Large intestine (tissue), 3 donors: ENCODE measurements at regions not wholly inside any gene's neighbourhood (a gene's known extent, or its start where the extent isn't known, plus 50 kb on each side); places are given as distances from the start of the nearest gene placed in this dataset.

Experiments
- DNase-seq, 2 donors: peaks; one replicate each; pipeline versions ENCODE4 v3.0.0 to v3.0.0-alpha.2; 2013
- H3K27ac ChIP-seq: one replicate; pipeline ENCODE4 v1.5.1; 2013; ENCODE audit warnings: low read length
- H3K27me3 ChIP-seq: 2 replicates; pipeline ENCODE4 v1.6.1; 2013; ENCODE audit warnings: low read length; ENCODE audit not compliant: control insufficient read depth, insufficient read depth
- H3K36me3 ChIP-seq: 2 replicates; pipeline ENCODE4 v1.6.1; 2013; ENCODE audit warnings: low read length; ENCODE audit not compliant: control insufficient read depth, insufficient read depth
- H3K4me1 ChIP-seq: one replicate; pipeline ENCODE4 v1.6.1; 2013; ENCODE audit warnings: low read length; ENCODE audit not compliant: control insufficient read depth, insufficient read depth
- H3K4me3 ChIP-seq: one replicate; pipeline ENCODE4 v1.5.1; 2013; ENCODE audit warnings: low read length
- H3K9me3 ChIP-seq: one replicate; pipeline ENCODE4 v1.6.1; 2013; ENCODE audit warnings: mild to moderate bottlenecking, low read depth, low read length, moderate library complexity; ENCODE audit not compliant: control insufficient read depth
- WGBS: methylation state at CpG from one replicate; pipeline ENCODE4 v1.1.5; 2013; ENCODE audit warnings: low lambda C conversion rate; ENCODE audit not compliant: insufficient coverage; 5-methylcytosine and 5-hydroxymethylcytosine counted together

- no peaks in the 10 kb centered on the region for H3K36me3 ChIP-seq
- H3K27me3 ChIP-seq: no peaks in the 10 kb centered on the region
- H3K27ac ChIP-seq: no peak overlapping the region
- H3K9me3 ChIP-seq: no peaks in the 10 kb centered on the region
- no CpG with 5 or more reads among the region's 2 CpGs for WGBS
- H3K4me3 ChIP-seq: no peak overlapping the region
- no peak for DNase-seq
- H3K4me1 ChIP-seq: no peaks in the 10 kb centered on the region
Observed at GRCh38 chr4:175983636-175984035, 82.0 kb upstream of the WDR17 start.

DNA sequence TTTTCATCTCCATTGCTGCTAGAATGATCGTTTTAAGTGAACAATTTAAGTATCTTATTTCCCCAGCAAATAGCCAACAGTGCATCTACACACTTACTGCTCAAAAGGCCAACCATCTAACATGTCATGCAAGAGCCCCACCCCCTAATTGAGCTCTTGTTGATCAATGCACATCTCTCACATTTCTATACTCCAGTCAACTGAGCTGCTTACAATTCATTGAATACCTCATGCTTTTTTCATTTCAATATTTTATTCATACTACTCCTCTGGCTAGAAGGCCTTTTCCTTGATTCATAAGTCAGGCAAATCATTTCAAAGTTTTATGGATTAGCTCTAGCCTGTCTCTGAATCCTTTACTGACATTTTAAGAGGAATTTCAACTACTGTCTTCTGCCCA is 79.0 kb upstream of the WDR17 start:
- Histone ChIP-seq H3K27me3 (no peaks in the 10 kb centered on the region), H3K4me1 (no peaks in the 10 kb centered on the region), H3K9me3 (no peaks in the 10 kb centered on the region), H3K36me3 (no peaks in the 10 kb centered on the region), H3K27ac (no peak overlapping the region), H3K4me3 (no peak overlapping the region)
- DNase-seq: no peak
- 86% methylated on average over 1 of the region's 1 CpG for WGBS

DNA sequence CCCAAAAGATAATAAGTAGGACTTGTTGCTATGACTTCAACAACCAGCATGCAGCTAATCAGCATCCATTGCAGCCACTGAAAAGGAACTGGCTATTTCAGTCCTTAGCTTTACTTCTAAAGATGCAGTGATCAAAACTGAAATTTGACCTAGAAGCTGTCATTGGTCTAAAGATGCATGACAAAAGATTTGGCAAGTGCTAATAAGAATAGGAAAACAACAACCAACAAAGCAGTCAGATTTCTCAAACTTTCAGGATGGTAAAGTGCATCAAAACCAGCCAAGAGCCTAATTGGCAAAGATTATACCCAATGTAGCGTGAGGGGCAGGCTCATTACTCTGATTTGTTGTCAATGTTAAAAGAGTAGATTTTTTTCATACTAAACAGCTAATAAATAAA is 77.1 kb upstream of the WDR17 start:
- no peaks in the 10 kb centered on the region for H3K9me3 ChIP-seq
- no peaks in the 10 kb centered on the region for H3K27me3 ChIP-seq
- no peak overlapping the region for H3K27ac ChIP-seq
- WGBS: no CpG with 5 or more reads among the region's 1 CpG
- H3K36me3 ChIP-seq: no peaks in the 10 kb centered on the region
- H3K4me1 ChIP-seq: no peaks in the 10 kb centered on the region
- H3K4me3 ChIP-seq: no peak overlapping the region
- no peak for DNase-seq

DNA sequence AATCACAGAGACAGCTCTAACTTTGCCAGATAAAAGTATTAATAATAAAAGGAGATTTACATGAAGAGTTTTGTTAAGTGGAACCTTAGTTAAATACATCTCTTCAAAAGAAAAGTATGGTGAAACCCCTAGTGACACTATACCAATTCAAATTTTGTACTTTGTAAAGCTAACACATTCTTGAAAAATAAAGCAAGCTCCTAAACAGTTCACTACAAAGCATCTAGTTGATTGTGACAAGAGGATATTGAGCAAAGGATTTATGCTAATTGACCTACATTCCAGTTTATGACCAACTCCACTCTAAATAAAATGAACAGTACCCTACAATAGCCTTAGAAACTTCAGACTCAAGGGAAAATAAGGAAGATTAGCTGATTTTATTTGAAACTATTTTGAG is 69.4 kb upstream of the WDR17 start:
- Histone ChIP-seq H3K36me3 (no peaks in the 10 kb centered on the region), H3K27ac (no peak overlapping the region), H3K9me3 (no peaks in the 10 kb centered on the region), H3K4me1 (no peaks in the 10 kb centered on the region), H3K27me3 (peaks cover 11% of the 10 kb centered on the region), H3K4me3 (no peak overlapping the region)
- DNase-seq: no peak

DNA sequence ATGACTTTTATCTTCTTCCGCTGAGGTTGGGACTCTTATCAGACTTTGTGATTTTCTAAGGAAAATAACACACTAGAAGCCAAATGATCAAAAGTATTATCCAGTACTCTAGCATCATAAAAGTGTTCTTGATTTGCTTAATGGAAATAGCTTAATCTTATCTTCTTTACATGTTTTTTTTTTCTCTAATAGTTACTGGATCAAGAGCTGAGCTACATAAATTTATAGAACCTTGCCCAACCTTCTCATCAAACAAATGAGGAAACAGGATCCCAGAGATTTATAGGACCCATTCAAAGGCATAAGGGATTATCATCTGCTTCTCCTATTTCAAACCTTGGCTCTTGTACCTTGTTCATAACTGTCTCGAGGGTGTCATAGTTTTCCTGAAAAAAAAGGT is 68.3 kb upstream of the WDR17 start:
- no peak for DNase-seq
- Histone ChIP-seq H3K36me3 (no peaks in the 10 kb centered on the region), H3K27me3 (peaks cover 21% of the 10 kb centered on the region), H3K9me3 (peaks cover 2% of the 10 kb centered on the region), H3K4me1 (no peaks in the 10 kb centered on the region), H3K27ac (no peak overlapping the region), H3K4me3 (no peak overlapping the region)
- 100% methylated on average over 1 of the region's 2 CpGs for WGBS

DNA sequence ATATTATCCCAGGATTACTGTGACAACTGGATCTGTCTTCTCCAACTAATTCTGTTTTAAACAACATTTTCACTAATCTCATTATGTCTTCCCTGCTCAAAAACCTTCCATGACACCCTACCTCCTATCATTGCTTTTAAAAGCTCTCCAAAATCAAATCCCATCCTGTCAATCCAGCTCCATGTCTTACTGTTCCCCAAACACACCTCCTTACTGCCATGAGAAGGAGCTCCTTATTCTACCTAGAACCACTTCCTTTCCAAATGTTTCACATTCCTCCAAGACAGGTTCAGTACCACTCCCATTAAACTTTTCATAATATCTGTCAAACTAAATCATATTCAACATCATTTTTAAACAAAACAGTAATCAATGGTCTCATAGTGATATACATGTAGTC is 66.9 kb upstream of the WDR17 start:
- Histone ChIP-seq H3K36me3 (no peaks in the 10 kb centered on the region), H3K27ac (no peak overlapping the region), H3K27me3 (peaks cover 27% of the 10 kb centered on the region), H3K9me3 (peaks cover 3% of the 10 kb centered on the region), H3K4me1 (no peaks in the 10 kb centered on the region), H3K4me3 (no peak overlapping the region)
- DNase-seq: no peak

GRCh38 chr4:175999944-176000343 is 65.7 kb upstream of the WDR17 start:
- DNase-seq: no peak
- no peak overlapping the region for H3K4me3 ChIP-seq
- H3K27me3 ChIP-seq: peaks cover 27% of the 10 kb centered on the region
- no peaks in the 10 kb centered on the region for H3K36me3 ChIP-seq
- peaks cover 3% of the 10 kb centered on the region for H3K9me3 ChIP-seq
- H3K27ac ChIP-seq: no peak overlapping the region
- WGBS: 80% methylated on average over 1 of the region's 2 CpGs
- no peaks in the 10 kb centered on the region for H3K4me1 ChIP-seq

DNA sequence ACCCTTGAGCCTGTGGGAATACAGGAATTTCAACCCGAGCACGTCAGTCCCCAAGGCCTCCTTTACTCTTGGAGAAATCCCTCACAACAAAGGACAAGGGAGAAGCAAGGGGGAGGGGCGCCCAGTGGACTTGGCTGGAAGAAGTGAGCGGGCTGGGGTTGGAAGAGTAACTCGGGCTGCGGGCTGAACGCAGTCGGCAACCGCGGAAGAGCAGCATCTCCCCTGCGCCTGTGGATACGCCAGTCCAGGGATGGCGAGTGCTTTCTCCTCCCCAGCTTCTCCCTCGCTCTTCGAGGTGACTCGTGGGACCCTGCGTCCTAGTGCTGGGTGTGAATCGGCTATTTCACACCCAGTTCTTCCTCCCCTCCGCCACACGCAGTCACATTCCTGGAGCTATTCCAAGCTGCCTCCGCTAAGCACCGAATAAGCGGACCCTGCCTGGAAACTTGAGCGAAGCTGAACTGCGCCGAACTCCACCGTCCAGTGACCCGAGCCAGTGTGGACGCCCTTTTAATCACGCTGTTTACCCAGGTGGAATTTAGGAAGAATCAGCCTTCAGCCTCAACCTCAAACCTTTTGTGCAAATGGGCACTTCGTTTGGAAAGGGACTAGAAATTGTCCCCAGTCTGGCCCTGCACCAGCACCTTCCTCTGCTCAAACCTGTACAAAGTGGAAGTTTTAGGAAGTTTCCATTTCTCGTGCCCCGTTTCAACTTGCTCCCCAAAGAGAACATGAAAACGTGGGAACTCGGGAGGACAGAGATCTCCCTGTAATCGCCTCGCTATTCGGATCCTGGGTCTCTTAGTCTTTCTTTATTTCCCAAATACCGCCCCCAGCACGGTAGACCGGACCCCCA is 64.3 kb upstream of the WDR17 start:
- Histone ChIP-seq H3K27me3 (peaks cover 27% of the 10 kb centered on the region), H3K4me3 (peak overlapping the region; percentile 39), H3K9me3 (peaks cover 3% of the 10 kb centered on the region), H3K27ac (no peak overlapping the region), H3K36me3 (no peaks in the 10 kb centered on the region), H3K4me1 (no peaks in the 10 kb centered on the region)
- peak; percentile 4 to 30 for DNase-seq
- WGBS: no CpG with 5 or more reads among the region's 41 CpGs

- Histone ChIP-seq H3K9me3 (peaks cover 3% of the 10 kb centered on the region), H3K27ac (no peak overlapping the region), H3K4me1 (no peaks in the 10 kb centered on the region), H3K4me3 (peak overlapping the region; percentile 39), H3K36me3 (no peaks in the 10 kb centered on the region), H3K27me3 (peaks cover 27% of the 10 kb centered on the region)
- DNase-seq: peak; percentile 2 to 5
- WGBS: no CpG with 5 or more reads among the region's 44 CpGs
Observed at GRCh38 chr4:176002007-176002613, 63.5 kb upstream of the WDR17 start.

DNA sequence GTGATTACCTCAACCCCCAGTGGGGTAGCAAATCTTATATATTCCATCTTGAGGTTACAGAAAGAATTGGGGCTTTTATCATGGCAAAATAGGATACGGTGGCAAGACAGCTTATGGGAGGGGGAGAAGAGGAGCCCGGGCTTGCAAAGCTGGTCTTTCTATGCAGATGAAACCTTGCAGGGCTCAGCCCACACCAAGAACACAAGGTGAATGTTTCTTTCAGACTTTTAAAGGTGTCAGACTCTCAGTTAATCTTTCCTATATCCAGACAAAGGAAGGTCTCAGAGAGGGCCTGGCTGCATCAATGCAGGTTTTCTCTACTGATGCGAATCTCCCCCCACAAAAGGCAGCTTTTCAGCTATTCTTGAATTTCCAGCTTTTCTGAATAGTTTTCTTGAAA is 59.9 kb upstream of the WDR17 start:
- no peak for DNase-seq
- H3K36me3 ChIP-seq: no peaks in the 10 kb centered on the region
- no peak overlapping the region for H3K27ac ChIP-seq
- H3K27me3 ChIP-seq: peaks cover 20% of the 10 kb centered on the region
- peaks cover 3% of the 10 kb centered on the region for H3K9me3 ChIP-seq
- no peaks in the 10 kb centered on the region for H3K4me1 ChIP-seq
- H3K4me3 ChIP-seq: no peak overlapping the region
- WGBS: 60% methylated on average over 1 of the region's 3 CpGs

- no peaks in the 10 kb centered on the region for H3K9me3 ChIP-seq
- H3K4me1 ChIP-seq: no peaks in the 10 kb centered on the region
- no peak for DNase-seq
- WGBS: 100% methylated on average over 1 of the region's 2 CpGs
- no peak overlapping the region for H3K4me3 ChIP-seq
- no peaks in the 10 kb centered on the region for H3K36me3 ChIP-seq
- no peak overlapping the region for H3K27ac ChIP-seq
- no peaks in the 10 kb centered on the region for H3K27me3 ChIP-seq
Observed at GRCh38 chr4:176009254-176009653, 56.4 kb upstream of the WDR17 start.
